H9 (cell line): ENCODE measurements at regions not wholly inside any gene's neighbourhood (a gene's known extent, or its start where the extent isn't known, plus 50 kb on each side); places are given as distances from the start of the nearest gene placed in this dataset.

ENCODE experiments used
- DNase-seq: peaks from one replicate; pipeline ENCODE4 v3.0.0-alpha.2; 2017
- H2AFZ ChIP-seq: one replicate; pipeline ENCODE4 v1.6.1; 2013; ENCODE audit warnings: mild to moderate bottlenecking, low read length, control low read depth, moderate library complexity
- H2AK5ac ChIP-seq: 2 replicates; pipeline ENCODE4 v1.6.1; 2013; ENCODE audit warnings: low read length, control low read depth, mixed read lengths; ENCODE audit not compliant: insufficient read length
- H2BK120ac ChIP-seq: one replicate; pipeline ENCODE4 v1.6.1; 2013; ENCODE audit warnings: low read depth, mild to moderate bottlenecking, low read length, control low read depth, inconsistent platforms; ENCODE audit not compliant: poor library complexity, severe bottlenecking
- H2BK12ac ChIP-seq: 2 replicates; pipeline ENCODE4 v1.6.1; 2013; ENCODE audit warnings: low read length, control low read depth, mixed read lengths, low read depth; ENCODE audit not compliant: insufficient read length
- H2BK15ac ChIP-seq: 2 replicates; pipeline ENCODE4 v1.6.1; 2013; ENCODE audit warnings: low read depth, low read length, control low read depth
- H2BK20ac ChIP-seq: one replicate; pipeline ENCODE4 v1.6.1; 2013; ENCODE audit warnings: low read depth, mild to moderate bottlenecking, low read length, control low read depth, inconsistent platforms; ENCODE audit not compliant: poor library complexity, severe bottlenecking
- H2BK5ac ChIP-seq: 2 replicates; pipeline ENCODE4 v1.6.1; 2013; ENCODE audit warnings: low read length, control low read depth, mixed read lengths; ENCODE audit not compliant: insufficient read length
- H3K14ac ChIP-seq: 2 replicates; pipeline ENCODE4 v1.6.1; 2013; ENCODE audit warnings: low read length, control low read depth; ENCODE audit not compliant: insufficient read depth
- H3K18ac ChIP-seq: 2 replicates; pipeline ENCODE4 v1.6.1; 2013; ENCODE audit warnings: low read depth, mild to moderate bottlenecking, mixed read lengths, low read length, control low read depth; ENCODE audit not compliant: insufficient read length
- H3K23ac ChIP-seq: 2 replicates; pipeline ENCODE4 v1.6.1; 2013; ENCODE audit warnings: low read length, control low read depth, mixed read lengths, low read depth; ENCODE audit not compliant: insufficient read length
- H3K23me2 ChIP-seq: 2 replicates; pipeline ENCODE4 v1.6.1; 2013; ENCODE audit warnings: low read depth, mild to moderate bottlenecking, mixed read lengths, low read length, control low read depth; ENCODE audit not compliant: insufficient read length, poor library complexity, severe bottlenecking
- H3K27ac ChIP-seq: 2 replicates; pipeline ENCODE4 v1.5.1; 2013; ENCODE audit warnings: low read length, control low read depth, mixed read lengths, low read depth; ENCODE audit not compliant: insufficient read length
- H3K27me3 ChIP-seq: 2 replicates; pipeline ENCODE4 v1.6.1; 2013; ENCODE audit warnings: low read length, control low read depth, inconsistent platforms; ENCODE audit not compliant: insufficient read depth
- H3K4ac ChIP-seq: 2 replicates; pipeline ENCODE4 v1.6.1; 2013; ENCODE audit warnings: low read depth, mild to moderate bottlenecking, control low read depth, inconsistent platforms, low read length, moderate library complexity
- H3K4me1 ChIP-seq: 2 replicates; pipeline ENCODE4 v1.6.1; 2013; ENCODE audit warnings: low read length, control low read depth, inconsistent platforms; ENCODE audit not compliant: insufficient read depth
- H3K4me2 ChIP-seq: 2 replicates; pipeline ENCODE4 v1.6.1; 2013; ENCODE audit warnings: low read length, control low read depth, mixed read lengths; ENCODE audit not compliant: insufficient read length, insufficient read depth
- H3K56ac ChIP-seq: 2 replicates; pipeline ENCODE4 v1.6.1; 2013; ENCODE audit warnings: low read depth, mild to moderate bottlenecking, mixed read lengths, low read length, control low read depth; ENCODE audit not compliant: insufficient read length
- H3K79me1 ChIP-seq: 2 replicates; pipeline ENCODE4 v1.6.1; 2013; ENCODE audit warnings: low read depth, mild to moderate bottlenecking, moderate library complexity, low read length, control low read depth, inconsistent platforms; ENCODE audit not compliant: insufficient read depth, poor library complexity, severe bottlenecking
- H3K79me2 ChIP-seq: 2 replicates; pipeline ENCODE4 v1.6.1; 2013; ENCODE audit warnings: low read length, control low read depth, inconsistent platforms; ENCODE audit not compliant: insufficient read depth
- H3K9ac ChIP-seq: 2 replicates; pipeline ENCODE4 v1.6.1; 2013; ENCODE audit warnings: low read length, control low read depth, mixed read lengths; ENCODE audit not compliant: insufficient read length; ENCODE audit errors: extremely low read depth
- H3K9me3 ChIP-seq: one replicate; pipeline ENCODE4 v1.6.1; 2013; ENCODE audit warnings: low read depth, low read length, inconsistent platforms; ENCODE audit not compliant: control insufficient read depth
- H3T11ph ChIP-seq: one replicate; pipeline ENCODE4 v1.6.1; 2013; ENCODE audit warnings: mild to moderate bottlenecking, low read length, control low read depth, inconsistent platforms
- H4K20me1 ChIP-seq: one replicate; pipeline ENCODE4 v1.6.1; 2013; ENCODE audit not compliant: control insufficient read depth, insufficient read length, insufficient read depth
- H4K5ac ChIP-seq: 2 replicates; pipeline ENCODE4 v1.6.1; 2013; ENCODE audit warnings: low read depth, mild to moderate bottlenecking, mixed read lengths, low read length, control low read depth; ENCODE audit not compliant: insufficient read length
- H4K8ac ChIP-seq: replicated peaks from 2 replicates; pipeline ENCODE4 v1.6.1; 2013; ENCODE audit warnings: low read length, control low read depth, mixed read lengths, low read depth; ENCODE audit not compliant: insufficient read length
- H4K91ac ChIP-seq: 2 replicates; pipeline ENCODE4 v1.6.1; 2013; ENCODE audit warnings: low read depth, mild to moderate bottlenecking, moderate library complexity, mixed read lengths, low read length, control low read depth; ENCODE audit not compliant: insufficient read length
- H3K27ac Mint-ChIP-seq, 3 experiments: 2 replicates in 2 of 3; 3 replicates in 1 of 3; pipeline ENCODE4 v1.8.0; 2020 to 2021; ENCODE audit warnings: mixed read lengths in 3 of 3, mild to moderate bottlenecking in 1 of 3, moderate library complexity in 1 of 3
- H3K27me3 Mint-ChIP-seq: 2 replicates; pipeline ENCODE4 v1.8.0; 2021; ENCODE audit warnings: low read depth, mild to moderate bottlenecking, moderate library complexity, mixed read lengths
- H3K36me3 Mint-ChIP-seq, 3 experiments: 2 replicates in 2 of 3; 3 replicates in 1 of 3; pipeline ENCODE4 v1.8.0; 2020 to 2021; ENCODE audit warnings: low read depth in 3 of 3, mixed read lengths in 3 of 3; ENCODE audit not compliant: insufficient read depth in 1 of 3
- H3K4me1 Mint-ChIP-seq, 2 experiments: 2 replicates each; pipeline ENCODE4 v1.8.0; 2020; ENCODE audit warnings: mixed read lengths in 2 of 2
- H3K4me3 Mint-ChIP-seq, 2 experiments: 2 replicates in 1 of 2; 3 replicates in 1 of 2; pipeline ENCODE4 v1.8.0; 2020 to 2021; ENCODE audit warnings: mild to moderate bottlenecking in 2 of 2, mixed read lengths in 2 of 2, moderate library complexity in 1 of 2
- H3K9me3 Mint-ChIP-seq, 2 experiments: 2 replicates in 1 of 2; 3 replicates in 1 of 2; pipeline ENCODE4 v1.8.0; 2020; ENCODE audit warnings: mild to moderate bottlenecking in 2 of 2, mixed read lengths in 2 of 2, moderate library complexity in 1 of 2
- TF ChIP-seq, protein P1 (sequence below): fragments of 200-600 bp; sonication (generic); conservative IDR thresholded peaks from 3 replicates; pipeline ENCODE4 v1.8.0; 2021; ENCODE audit warnings: antibody characterized with exemption, mild to moderate bottlenecking

GRCh38 chr9:101930783-101931182, 192.3 kb upstream of the GRIN3A start:
- Histone ChIP-seq H4K91ac (no peak overlapping the region), H3K9ac (no peak overlapping the region), H4K20me1 (no peaks in the 10 kb centered on the region), H3T11ph (no peak overlapping the region), H3K18ac (no peak overlapping the region), H3K14ac (no peak overlapping the region), H3K4me2 (no peak overlapping the region), H3K23ac (no peak overlapping the region), H3K9me3 (no peaks in the 10 kb centered on the region), H3K4me1 (no peaks in the 10 kb centered on the region), H4K5ac (no peak overlapping the region), H3K27me3 (no peaks in the 10 kb centered on the region), H3K79me1 (no peaks in the 10 kb centered on the region), H3K4ac (no peak overlapping the region), H2BK120ac (no peak overlapping the region), H2BK12ac (no peak overlapping the region), H3K79me2 (no peaks in the 10 kb centered on the region), H3K27ac (no peak overlapping the region), H2BK20ac (no peak overlapping the region), H3K56ac (no peak overlapping the region), H4K8ac (no peak overlapping the region), H2BK5ac (no peak overlapping the region), H2AK5ac (no peak overlapping the region), H2BK15ac (no peak overlapping the region), H3K23me2 (no peaks in the 10 kb centered on the region), H2AFZ (no peak overlapping the region)
- H3K27ac Mint-ChIP-seq, result no peak overlapping the region
- TF ChIP-seq, protein P1, sequence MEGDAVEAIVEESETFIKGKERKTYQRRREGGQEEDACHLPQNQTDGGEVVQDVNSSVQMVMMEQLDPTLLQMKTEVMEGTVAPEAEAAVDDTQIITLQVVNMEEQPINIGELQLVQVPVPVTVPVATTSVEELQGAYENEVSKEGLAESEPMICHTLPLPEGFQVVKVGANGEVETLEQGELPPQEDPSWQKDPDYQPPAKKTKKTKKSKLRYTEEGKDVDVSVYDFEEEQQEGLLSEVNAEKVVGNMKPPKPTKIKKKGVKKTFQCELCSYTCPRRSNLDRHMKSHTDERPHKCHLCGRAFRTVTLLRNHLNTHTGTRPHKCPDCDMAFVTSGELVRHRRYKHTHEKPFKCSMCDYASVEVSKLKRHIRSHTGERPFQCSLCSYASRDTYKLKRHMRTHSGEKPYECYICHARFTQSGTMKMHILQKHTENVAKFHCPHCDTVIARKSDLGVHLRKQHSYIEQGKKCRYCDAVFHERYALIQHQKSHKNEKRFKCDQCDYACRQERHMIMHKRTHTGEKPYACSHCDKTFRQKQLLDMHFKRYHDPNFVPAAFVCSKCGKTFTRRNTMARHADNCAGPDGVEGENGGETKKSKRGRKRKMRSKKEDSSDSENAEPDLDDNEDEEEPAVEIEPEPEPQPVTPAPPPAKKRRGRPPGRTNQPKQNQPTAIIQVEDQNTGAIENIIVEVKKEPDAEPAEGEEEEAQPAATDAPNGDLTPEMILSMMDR, result no peak
- no peak overlapping the region for H3K4me3 Mint-ChIP-seq
- H3K4me1 Mint-ChIP-seq, result peaks cover 0 to 4% of the 10 kb centered on the region in 2 experiments; a peak in 1 of 4 replicates
- no peaks in the 10 kb centered on the region; the same call in 1 of the 2 replicates for H3K27me3 Mint-ChIP-seq
- no peak for DNase-seq
- H3K36me3 Mint-ChIP-seq, result no peaks in the 10 kb centered on the region
- H3K9me3 Mint-ChIP-seq, result no peaks in the 10 kb centered on the region
